NCI-H82 treated with DMSO at 0.1 percent for 48 hours (cell line): ENCODE measurements at regions not wholly inside any gene's neighbourhood (a gene's known extent, or its start where the extent isn't known, plus 50 kb on each side); places are given as distances from the start of the nearest gene placed in this dataset.
"Not testable (repeated sequence)": the region's sequence is repeated elsewhere in the genome, so short reads cannot be mapped to it uniquely, and the experiment has no call there.

Experiments used
- DNase-seq: peaks from one replicate; lab custom pipeline; 2025; ENCODE audit not compliant: unreplicated experiment; lab: John Stamatoyannopoulos, UW

GRCh38 chr5:179457612-179458011, 92.7 kb upstream of the RUFY1 start:
- no peak for DNase-seq

GRCh38 chr5:179456075-179456474, 94.3 kb upstream of the RUFY1 start:
- not testable (repeated sequence) for DNase-seq

GRCh38 chr5:179455320-179455719, 95.0 kb upstream of the RUFY1 start:
- DNase-seq, result no peak

GRCh38 chr5:179454356-179454755, 96.0 kb upstream of the RUFY1 start:
- DNase-seq, result no peak

- DNase-seq, result no peak
These were observed 96.7 kb upstream of the RUFY1 start for GRCh38 chr5:179453616-179454015.

- no peak for DNase-seq
These were observed 97.8 kb upstream of the RUFY1 start for GRCh38 chr5:179452356-179453230.

GRCh38 chr5:179451828-179452196, 98.5 kb upstream of the RUFY1 start:
- no peak for DNase-seq

GRCh38 chr5:179451114-179451827, 99.1 kb upstream of the RUFY1 start:
- DNase-seq, result no peak

GRCh38 chr5:179449950-179450349, 100.4 kb upstream of the RUFY1 start:
- not testable (repeated sequence) for DNase-seq

GRCh38 chr5:179448282-179448681, 102.1 kb upstream of the RUFY1 start:
- not testable (repeated sequence) for DNase-seq

GRCh38 chr5:179442289-179442688, 97.0 kb upstream of the ADAMTS2 start:
- not testable (repeated sequence) for DNase-seq

- DNase-seq, result peak; percentile 77
These were observed 94.1 kb upstream of the ADAMTS2 start for GRCh38 chr5:179439181-179439985.

GRCh38 chr5:179438461-179438860, 93.2 kb upstream of the ADAMTS2 start:
- DNase-seq, result no peak

GRCh38 chr5:179438011-179438441, 92.8 kb upstream of the ADAMTS2 start:
- DNase-seq, result peak; percentile 4

- DNase-seq, result no peak
These were observed 92.2 kb upstream of the ADAMTS2 start for GRCh38 chr5:179437341-179438001.

GRCh38 chr5:179436321-179437122, 91.3 kb upstream of the ADAMTS2 start:
- no peak for DNase-seq

GRCh38 chr5:179435731-179436315, 90.6 kb upstream of the ADAMTS2 start:
- DNase-seq, result no peak

GRCh38 chr5:179435181-179435580, 89.9 kb upstream of the ADAMTS2 start:
- no peak for DNase-seq

- no peak for DNase-seq
These were observed 87.3 kb upstream of the ADAMTS2 start for GRCh38 chr5:179432547-179432946.
